Adipose tissue (tissue), 3 donors: ENCODE measurements at regions not wholly inside any gene's neighbourhood (a gene's known extent, or its start where the extent isn't known, plus 50 kb on each side); places are given as distances from the start of the nearest gene placed in this dataset.
"Not testable (repeated sequence)": the region's sequence is repeated elsewhere in the genome, so short reads cannot be mapped to it uniquely, and the experiment has no call there.

Experiments
- H3K27ac ChIP-seq: one replicate; pipeline ENCODE4 v1.5.1; 2013; ENCODE audit warnings: low read depth, low read length
- WGBS, 3 donors: extraction: QIAGEN DNeasy Blood & Tissue Kit; methylation state at CpG; one replicate each; pipeline ENCODE4 v1.1.7; 2013; 5-methylcytosine and 5-hydroxymethylcytosine counted together
- donor health status: healthy with polysubstance abuse.
- donor health status: Bipolar disorder and iron deficiency.
- donor health status: healthy.

DNA sequence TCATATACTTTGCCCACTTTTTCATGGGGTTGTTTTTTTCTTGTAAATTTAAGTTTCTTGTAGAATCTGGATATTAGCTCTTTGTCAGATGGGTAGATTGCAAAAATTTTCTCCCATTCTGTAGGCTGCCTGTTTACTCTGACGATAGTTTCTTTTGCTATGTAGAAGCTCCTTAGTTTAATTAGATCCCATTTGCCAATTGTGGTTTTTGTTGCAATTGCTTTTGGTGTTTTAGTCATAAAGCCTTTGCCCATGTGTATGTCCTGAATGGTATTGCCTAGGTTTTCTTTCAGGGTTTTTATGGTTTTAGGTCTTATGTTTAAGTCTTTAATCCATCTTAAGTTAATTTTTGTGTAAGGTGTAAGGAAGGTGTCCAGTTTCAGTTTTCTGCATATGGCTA, 276.0 kb upstream of the COL3A1 start:
- not testable (repeated sequence) for H3K27ac ChIP-seq
- WGBS, 3 donors, result 88 to 95% (median 93%) methylated on average over 1 of the region's 1 CpG

DNA sequence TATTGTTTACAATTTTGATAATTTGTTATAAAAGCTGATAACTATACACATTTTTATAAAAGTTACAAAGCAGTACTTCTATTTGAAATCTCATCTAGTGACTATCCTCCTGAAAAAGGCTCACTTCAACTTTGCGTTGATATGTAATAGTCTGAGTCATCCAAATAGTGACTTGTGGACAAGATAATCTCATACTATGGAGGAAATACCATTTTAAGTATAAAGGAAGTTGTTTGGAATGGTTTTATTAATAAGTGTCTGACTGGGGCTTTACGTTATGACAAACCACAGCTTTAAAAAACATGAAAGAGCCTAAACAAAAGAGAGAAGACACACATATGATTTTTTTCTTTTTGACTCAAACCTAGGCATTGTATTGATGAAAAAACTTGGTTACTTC, 272.3 kb upstream of the COL3A1 start:
- 57 to 81% (median 70%) methylated on average over 2 of the region's 2 CpGs for WGBS, 3 donors
- no peak overlapping the region for H3K27ac ChIP-seq

DNA sequence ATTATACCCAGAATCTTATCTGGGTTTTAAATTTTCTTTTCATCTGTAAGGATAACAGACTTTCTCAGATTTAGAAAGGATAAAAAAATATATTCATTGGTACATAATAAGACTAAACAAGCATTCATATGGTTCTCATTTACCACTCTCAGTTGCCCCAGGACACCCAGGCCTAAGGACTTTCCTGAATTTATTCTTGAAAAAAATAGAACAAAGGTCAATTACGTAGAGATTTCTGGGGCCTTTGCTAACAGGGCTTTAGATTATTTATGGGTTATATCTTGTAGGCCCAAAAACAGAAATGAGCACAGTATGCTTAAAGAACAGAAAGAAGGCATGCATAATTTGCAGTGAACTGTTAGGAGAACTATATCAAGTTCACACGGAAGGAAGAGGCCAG, 269.0 kb upstream of the COL3A1 start:
- 85 to 92% (median 90%) methylated on average over 2 of the region's 2 CpGs for WGBS, 3 donors
- H3K27ac ChIP-seq, result no peak overlapping the region

DNA sequence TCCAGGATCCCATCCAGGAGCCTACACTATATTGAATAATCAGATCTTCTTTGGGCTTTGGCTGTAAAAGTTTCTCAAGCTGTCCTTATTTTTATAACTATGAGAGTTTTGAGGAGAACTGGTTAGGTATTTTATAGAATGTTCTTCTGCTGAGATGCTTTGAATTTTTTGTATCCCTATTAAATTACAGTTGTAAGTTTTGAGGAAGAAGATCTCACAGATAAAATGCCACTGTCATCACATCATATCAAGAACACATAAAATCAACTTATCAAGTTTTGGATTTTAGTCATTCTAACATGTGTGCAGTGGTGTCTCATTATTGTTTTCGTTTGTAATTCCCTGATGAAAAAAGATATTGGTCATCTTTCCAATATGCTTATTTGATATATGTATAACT, 260.2 kb upstream of the COL3A1 start:
- no peak overlapping the region for H3K27ac ChIP-seq
- WGBS, 3 donors, result 68 to 89% (median 82%) methylated on average over 1 of the region's 1 CpG

DNA sequence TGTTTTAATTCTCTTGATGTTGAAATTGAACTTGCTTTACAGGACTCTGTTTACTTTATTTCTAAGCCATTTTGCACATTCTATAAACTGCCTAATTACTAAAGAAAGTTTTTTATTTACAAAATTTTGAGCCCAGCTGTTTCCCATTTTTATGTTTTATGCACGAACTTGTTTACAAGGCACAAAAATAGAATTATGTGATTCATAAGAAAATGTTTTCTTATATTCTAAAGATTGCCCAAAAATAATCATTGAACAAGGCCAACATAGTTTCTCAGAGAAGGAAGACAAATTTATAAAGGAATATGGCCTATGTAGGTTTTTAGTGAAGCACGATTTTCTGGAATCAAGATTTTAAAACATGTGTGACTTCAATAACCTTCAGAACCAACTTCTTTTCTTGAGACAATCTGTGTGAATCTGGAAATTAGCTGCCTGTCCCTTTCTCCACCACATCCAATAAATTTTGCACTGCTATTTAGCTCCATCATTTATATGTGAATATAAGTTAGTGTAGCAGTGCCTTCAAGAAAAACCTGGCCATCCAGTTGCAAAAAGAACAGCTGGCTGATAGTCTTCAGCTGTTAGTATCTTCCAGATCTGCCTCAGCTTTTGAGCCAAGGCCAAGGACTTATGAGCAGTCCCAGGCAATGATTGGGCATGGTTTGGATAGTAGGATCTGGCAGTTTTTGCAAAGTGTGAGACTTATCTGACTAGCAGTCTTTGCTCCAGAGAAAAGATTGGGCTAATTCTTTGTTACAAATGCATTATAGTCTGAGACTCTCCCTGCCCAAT, 253.2 kb upstream of the COL3A1 start:
- WGBS, 3 donors, result 69 to 79% (median 74%) methylated on average over 2 of the region's 2 CpGs
- no peak overlapping the region for H3K27ac ChIP-seq

DNA sequence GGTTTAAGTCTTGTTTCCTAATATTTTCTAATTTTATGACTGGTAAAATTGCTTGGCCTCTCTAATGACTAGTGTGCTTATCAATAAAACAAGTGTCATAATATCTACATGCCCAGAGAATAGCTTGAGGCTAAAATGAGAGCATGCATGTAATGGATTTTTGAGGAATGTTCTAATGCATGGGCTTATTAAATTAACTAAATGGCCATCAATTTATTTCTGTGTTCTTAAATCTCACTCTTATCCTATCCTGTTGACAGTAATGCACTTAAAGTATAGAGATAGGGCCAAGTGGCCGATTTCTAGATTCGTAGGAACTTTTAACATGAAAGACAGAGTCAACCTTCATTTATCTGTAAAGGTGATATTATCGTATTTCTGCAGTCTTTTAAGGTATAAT, 252.4 kb upstream of the COL3A1 start:
- H3K27ac ChIP-seq, result no peak overlapping the region
- WGBS, 3 donors, result 50 to 90% (median 78%) methylated on average over 3 of the region's 3 CpGs

DNA sequence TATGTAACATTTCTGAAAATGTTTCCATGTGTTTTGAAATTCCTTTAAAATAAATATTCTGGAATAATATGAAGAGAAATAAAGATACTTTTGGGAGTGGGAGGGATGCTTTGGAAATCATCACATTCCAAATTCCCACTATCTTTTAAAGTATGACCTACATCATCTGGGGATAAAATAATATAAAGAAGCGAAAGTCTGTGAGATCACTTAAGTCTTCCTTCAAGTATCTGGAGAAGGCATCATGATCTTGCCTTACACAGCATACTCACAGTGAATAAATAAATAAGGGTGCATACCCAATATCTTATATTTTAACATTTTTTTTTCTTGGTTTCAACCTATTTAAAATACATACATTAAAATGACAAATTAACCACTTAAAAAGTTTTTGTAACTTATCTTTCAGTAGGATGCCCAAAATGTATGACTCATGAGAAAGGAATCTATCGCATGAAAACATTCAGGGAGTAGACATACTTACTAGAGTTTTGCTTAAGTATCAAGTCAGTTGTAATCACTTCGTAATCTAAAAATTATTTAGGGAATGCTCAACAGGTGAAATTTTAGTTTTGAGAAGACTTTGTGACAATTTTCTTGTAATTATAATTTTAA, 248.3 kb upstream of the COL3A1 start:
- no peak overlapping the region for H3K27ac ChIP-seq

DNA sequence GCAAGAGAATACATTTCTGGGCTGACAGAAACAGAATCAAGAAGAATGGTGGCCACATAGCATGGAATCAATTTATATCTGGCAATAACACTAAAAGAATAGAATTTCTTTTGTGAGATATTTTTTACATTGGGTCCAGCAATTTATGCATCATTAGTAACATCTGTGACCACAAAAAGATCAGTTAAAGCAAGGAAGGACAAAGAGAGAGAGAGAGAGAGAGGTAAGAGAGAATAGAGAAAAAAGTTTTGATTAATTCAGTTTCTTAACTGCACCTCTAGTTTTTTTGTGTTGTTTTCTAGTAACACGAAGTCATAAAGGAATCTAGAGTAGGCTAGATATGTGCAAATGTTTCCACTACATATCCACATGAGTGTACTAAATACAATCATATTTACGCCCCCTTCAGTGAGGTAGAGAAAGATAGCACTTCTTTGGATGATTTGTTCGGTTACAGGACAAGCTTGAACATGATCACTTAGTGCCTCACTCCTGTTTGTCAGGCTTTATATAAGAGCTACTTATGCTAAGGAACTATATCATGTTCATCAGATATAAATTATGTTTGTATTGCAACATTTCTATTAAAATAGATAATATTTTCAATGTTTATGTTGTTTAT, 247.4 kb upstream of the COL3A1 start:
- WGBS, 3 donors, result 74 to 82% (median 78%) methylated on average over 3 of the region's 3 CpGs
- H3K27ac ChIP-seq, result no peak overlapping the region

More for the DNA sequence above, 248.3 kb upstream of the COL3A1 start:
- WGBS, 3 donors, result 58 to 78% (median 59%) methylated on average over 3 of the region's 3 CpGs

DNA sequence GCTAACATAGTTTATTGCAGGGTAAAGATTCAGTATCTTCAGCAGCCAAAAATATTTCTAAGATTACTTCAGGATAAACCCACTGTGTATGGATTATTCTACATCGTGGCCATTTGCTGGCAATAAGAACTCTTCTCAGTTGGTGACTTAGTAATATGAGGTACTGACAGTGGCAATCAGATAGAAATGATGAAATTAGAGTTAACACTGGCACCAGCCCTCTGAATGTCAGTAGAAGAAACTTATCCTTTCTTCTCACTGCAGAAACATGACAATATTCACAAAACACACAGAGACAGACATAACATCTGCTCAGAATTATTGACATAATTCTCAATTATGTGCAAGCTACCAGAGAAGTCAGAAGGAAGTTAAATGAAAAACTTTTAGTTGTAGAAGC, 246.3 kb upstream of the COL3A1 start:
- 41 to 50% (median 44%) methylated on average over 1 of the region's 1 CpG for WGBS, 3 donors
- no peak overlapping the region for H3K27ac ChIP-seq

DNA sequence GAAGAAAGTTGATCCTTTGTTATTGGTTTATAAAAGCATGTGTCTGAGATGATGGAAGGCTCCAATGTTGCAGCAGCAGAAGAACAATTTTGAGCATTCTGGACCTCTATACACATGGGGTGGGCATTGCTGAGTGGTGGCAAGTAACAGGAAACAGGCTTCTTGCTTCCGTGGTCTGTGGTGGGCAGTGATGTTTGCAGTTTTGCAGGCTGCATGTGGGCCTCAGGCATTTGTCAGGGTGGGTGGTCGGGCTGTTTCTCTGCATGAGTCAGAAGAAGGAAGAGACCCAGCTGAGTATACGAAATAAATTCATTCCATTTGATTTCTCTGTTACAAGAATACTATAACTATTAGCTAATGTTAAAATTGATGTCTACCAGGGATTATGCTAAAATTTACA, 239.5 kb upstream of the COL3A1 start:
- no peak overlapping the region for H3K27ac ChIP-seq
- 28 to 40% (median 39%) methylated on average over 3 of the region's 3 CpGs for WGBS, 3 donors

DNA sequence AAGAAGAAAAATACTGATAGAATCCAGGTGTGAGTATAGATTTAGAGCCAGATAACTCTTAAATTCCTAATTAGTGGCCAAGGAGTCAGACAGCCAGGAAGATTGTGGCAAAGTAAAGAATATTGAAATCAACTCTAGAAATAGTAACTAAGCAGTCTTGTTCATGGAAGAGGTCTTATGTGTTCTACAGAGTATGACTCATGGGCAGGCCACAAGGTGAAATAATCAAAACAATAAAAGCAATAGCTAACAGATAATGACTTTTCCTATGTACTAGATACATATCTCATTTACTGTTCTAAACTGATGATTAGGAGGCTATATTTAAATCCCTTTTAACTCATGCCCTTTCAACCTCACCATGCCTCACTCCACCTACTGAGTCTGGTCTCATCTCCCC, 227.4 kb upstream of the COL3A1 start:
- no peak overlapping the region for H3K27ac ChIP-seq

DNA sequence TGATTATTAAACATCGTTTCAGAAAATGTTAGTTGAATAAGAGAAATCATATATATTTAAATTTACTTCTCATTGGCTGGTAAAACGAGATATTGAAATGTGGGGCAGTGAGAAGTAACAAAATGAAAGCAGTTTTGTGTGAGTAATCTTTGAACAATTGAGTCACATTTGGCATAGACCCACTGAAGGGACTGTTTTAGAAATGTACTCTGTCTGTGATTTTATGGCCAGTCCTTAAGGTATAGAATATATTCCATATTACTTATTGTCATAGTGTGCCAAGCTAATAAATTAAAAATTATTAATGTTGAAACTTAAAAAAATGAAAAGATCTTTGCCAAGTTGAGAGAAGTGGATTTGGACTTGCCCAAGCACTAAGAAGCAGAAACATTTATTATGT, 222.4 kb upstream of the COL3A1 start:
- 47 to 64% (median 48%) methylated on average over 2 of the region's 2 CpGs for WGBS, 3 donors
- no peak overlapping the region for H3K27ac ChIP-seq

DNA sequence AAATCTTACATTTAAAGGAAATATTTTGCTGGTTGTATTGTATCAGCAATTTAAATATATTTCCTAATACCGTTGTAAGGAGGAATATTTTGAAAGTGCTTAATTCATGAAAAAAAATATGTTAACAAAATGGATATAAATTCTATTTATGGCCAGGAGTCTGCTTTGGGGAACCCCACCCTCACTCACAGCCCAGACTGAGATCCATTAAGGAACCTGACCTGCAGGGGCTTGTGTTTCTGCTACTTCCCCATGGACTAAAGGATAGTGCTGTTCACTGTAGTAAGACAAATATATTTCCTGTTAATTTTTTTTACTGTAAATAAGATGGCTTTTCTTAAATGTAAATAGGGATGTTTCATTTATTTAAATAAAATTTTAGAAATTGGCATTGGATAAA, 221.9 kb upstream of the COL3A1 start:
- 70 to 90% (median 77%) methylated on average over 1 of the region's 1 CpG for WGBS, 3 donors

DNA sequence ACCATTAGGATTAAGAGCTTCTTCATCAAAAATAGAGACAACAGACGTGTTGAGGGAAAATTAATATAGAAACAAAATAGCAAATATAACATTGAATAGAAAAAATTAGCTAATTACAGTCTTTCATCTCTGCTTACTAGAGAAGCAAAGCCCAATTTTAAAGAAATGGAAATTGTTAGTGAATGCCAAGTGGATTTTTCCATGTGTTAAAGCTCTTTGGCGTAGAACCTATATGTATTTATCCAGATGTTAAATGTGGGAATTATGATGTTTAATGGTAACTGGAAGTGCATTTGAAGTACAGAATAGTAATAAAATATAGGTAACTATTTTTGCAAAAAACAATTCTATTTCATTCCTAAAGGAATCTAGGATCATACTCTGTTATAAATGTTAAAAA, 212.0 kb upstream of the COL3A1 start:
- no peak overlapping the region for H3K27ac ChIP-seq
- WGBS, 3 donors, result 90 to 91% (median 91%) methylated on average over 2 of the region's 2 CpGs

More for the DNA sequence above, 221.9 kb upstream of the COL3A1 start:
- H3K27ac ChIP-seq, result no peak overlapping the region

DNA sequence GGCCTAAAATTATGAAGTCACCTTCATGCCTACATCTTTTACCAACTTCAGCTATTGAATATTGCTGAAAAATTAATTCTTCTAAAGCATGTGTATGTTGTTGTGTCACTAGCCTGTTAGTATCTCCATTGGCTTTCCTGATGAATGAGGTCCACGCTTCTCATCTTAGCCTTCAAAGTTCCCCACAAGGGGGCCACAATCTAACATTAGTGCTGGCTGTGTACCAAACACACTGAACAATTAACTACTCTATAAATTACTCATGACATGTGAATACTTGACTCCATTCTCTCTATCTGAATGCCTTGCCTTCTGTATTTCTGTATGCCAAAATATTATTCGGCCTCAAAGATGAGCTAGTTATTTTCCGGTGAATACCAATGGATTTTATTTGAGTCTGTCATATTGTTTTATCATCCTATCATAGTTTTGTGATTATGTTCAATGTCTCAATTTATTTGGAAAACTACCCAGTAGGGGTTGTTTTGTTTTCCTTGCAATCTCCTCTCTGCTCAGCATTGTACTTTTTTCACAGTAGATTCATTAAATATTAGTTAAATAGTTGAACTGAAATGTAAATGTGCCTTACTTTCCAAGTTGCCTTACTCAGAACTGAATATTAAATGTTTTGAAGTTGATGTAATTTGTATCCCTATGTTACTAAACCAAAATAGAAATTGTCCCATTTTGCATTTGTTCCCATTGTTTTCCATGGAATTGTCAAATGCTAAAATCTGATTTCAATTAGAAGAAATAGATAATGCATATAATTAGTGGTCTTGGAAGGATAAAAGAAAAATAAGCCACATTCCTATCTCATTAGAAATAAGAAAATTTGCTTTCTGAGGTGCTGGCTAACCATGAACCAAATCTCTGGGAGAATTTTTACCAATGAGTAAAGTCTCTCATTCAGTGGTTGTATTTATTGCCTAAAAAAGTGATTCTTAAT, 208.4 kb upstream of the COL3A1 start:
- 53 to 74% (median 66%) methylated on average over 3 of the region's 3 CpGs for WGBS, 3 donors
- no peak overlapping the region for H3K27ac ChIP-seq

DNA sequence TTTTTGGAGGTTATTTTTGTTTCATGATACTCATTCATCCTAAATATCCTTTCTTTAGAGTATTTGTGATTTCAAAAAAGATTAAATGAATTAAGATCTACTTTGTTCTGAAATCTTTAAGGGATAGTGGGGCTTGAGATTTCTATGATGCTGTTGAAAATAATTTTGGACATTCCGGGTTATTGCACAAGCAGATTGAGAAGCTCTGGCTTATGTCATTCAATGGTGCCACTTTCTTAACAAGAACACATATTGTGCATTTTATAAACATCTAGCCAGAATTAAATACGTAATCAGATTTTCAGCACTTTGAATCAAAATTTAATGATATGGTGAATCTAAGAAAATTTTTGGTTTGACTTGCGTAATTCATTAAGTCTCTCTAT, 207.7 kb upstream of the COL3A1 start:
- 87 to 90% (median 89%) methylated on average over 3 of the region's 3 CpGs for WGBS, 3 donors
- no peak overlapping the region for H3K27ac ChIP-seq

DNA sequence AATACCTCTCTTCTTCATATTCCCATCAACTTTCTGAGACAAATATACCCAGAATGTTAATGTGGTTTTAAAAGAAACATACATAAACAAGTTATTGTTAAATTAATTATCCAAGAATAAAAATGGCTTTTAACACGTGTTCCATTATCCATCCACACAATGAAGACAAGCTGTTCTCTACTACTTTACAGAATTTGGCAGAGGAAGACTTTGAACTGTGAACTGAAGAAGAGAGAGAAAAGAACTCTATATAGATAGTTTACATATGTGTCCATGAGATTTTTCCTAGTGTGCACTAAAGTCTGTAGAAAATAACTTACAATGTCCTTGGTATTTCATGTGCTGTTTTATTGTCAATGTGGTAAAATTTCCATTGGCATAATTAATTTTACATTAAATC, 207.0 kb upstream of the COL3A1 start:
- no peak overlapping the region for H3K27ac ChIP-seq
- WGBS, 3 donors, result 57 to 71% (median 69%) methylated on average over 1 of the region's 1 CpG

DNA sequence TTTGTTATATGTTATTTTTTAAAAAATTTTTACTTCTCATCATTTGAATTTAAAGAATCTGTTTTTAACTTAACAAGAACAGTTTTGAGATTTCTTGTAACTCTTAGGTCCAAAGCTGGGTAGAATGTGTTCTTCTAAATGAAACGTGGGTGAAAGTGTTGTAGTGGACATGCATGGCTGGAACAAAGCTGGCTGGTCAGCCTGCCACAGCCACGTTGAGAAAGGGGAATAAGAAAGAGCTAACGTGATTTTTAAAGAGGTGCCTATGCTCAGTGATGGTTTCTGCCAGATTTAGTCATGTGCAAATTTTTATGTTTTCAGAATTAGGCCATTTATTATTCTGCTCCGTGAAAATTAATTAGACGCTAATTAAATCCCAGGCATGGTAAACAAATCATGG, 203.9 kb upstream of the COL3A1 start:
- H3K27ac ChIP-seq, result no peak overlapping the region
- 70 to 84% (median 80%) methylated on average over 5 of the region's 5 CpGs for WGBS, 3 donors

DNA sequence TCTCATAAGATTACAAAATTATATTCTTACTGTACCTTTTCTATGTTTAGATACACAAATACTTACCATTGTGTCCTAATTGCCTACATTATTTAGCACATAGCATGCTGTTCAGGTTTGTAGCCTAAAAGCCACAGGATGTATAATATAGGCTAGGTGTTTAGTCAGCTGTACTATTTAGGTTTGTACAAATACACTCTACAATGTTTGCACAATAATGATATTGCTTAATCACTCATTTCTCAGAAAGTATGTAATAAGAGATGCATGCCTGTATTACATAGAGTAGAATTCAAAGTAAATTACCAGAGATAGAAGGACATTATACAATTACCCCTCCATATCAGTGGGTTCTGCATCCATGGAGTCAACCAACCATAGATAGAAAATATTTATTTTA, 201.1 kb upstream of the COL3A1 start:
- no peak overlapping the region for H3K27ac ChIP-seq
